HL-60 (cell line): ENCODE measurements at regions not wholly inside any gene's neighbourhood (a gene's known extent, or its start where the extent isn't known, plus 50 kb on each side); places are given as distances from the start of the nearest gene placed in this dataset.

Experiments
- POLR2AphosphoS5 ChIP-seq: IDR thresholded peaks from 2 replicates; pipeline ENCODE4 v1.6.1; 2012; ENCODE audit warnings: low read depth
- REST ChIP-seq: IDR thresholded peaks from 2 replicates; pipeline ENCODE4 v1.6.1; 2012; ENCODE audit warnings: low read depth; ENCODE audit not compliant: insufficient replicate concordance
- SPI1 ChIP-seq: IDR thresholded peaks from 2 replicates; pipeline ENCODE4 v1.6.1; 2012; ENCODE audit warnings: low read depth, mild to moderate bottlenecking, borderline replicate concordance
- TF ChIP-seq, protein P1 (sequence below): IDR thresholded peaks from one replicate; pipeline ENCODE4 v1.5.1; 2011; ENCODE audit warnings: low read length, control low read depth, inconsistent platforms; ENCODE audit not compliant: insufficient read depth

GRCh38 chr1:10906866-10907519 lies 105.5 kb upstream of the TARDBP start:
- TF ChIP-seq, protein P1, sequence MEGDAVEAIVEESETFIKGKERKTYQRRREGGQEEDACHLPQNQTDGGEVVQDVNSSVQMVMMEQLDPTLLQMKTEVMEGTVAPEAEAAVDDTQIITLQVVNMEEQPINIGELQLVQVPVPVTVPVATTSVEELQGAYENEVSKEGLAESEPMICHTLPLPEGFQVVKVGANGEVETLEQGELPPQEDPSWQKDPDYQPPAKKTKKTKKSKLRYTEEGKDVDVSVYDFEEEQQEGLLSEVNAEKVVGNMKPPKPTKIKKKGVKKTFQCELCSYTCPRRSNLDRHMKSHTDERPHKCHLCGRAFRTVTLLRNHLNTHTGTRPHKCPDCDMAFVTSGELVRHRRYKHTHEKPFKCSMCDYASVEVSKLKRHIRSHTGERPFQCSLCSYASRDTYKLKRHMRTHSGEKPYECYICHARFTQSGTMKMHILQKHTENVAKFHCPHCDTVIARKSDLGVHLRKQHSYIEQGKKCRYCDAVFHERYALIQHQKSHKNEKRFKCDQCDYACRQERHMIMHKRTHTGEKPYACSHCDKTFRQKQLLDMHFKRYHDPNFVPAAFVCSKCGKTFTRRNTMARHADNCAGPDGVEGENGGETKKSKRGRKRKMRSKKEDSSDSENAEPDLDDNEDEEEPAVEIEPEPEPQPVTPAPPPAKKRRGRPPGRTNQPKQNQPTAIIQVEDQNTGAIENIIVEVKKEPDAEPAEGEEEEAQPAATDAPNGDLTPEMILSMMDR: no peak
- TF ChIP-seq POLR2AphosphoS5 (no peak), REST (no peak), SPI1 (no peak)
